ENCODE measurements at regions not wholly inside any gene's neighbourhood (a gene's known extent, or its start where the extent isn't known, plus 50 kb on each side); places are given as distances from the start of the nearest gene placed in this dataset.

- no peak for DNase-seq (ENCODE audit: low read depth)
Observed at GRCh38 chr1:239785576-239785975, 306.1 kb upstream of the FMN2 start.

- no peak for DNase-seq (ENCODE audit: low read depth)
Observed at GRCh38 chr1:239786464-239786863, 305.2 kb upstream of the FMN2 start.

GRCh38 chr1:239792157-239792556 lies 299.5 kb upstream of the FMN2 start:
- DNase-seq (ENCODE audit: low read depth) = no peak

- no peak for DNase-seq (ENCODE audit: low read depth)
Observed at GRCh38 chr1:239795304-239795703, 296.4 kb upstream of the FMN2 start.

GRCh38 chr1:239799617-239800016 lies 292.1 kb upstream of the FMN2 start:
- no peak for DNase-seq (ENCODE audit: low read depth)

GRCh38 chr1:239800861-239801260 lies 290.8 kb upstream of the FMN2 start:
- DNase-seq (ENCODE audit: low read depth) = no peak

GRCh38 chr1:239802275-239802674 lies 289.4 kb upstream of the FMN2 start:
- no peak for DNase-seq (ENCODE audit: low read depth)

- no peak for DNase-seq (ENCODE audit: low read depth)
Observed at GRCh38 chr1:239803781-239804180, 287.9 kb upstream of the FMN2 start.

GRCh38 chr1:239804266-239804665 lies 287.4 kb upstream of the FMN2 start:
- DNase-seq (ENCODE audit: low read depth) = no peak

GRCh38 chr1:239805042-239805441 lies 286.6 kb upstream of the FMN2 start:
- no peak for DNase-seq (ENCODE audit: low read depth)

GRCh38 chr1:239805851-239806772 lies 285.6 kb upstream of the FMN2 start:
- no peak for DNase-seq (ENCODE audit: low read depth)

GRCh38 chr1:239806897-239807296 lies 284.8 kb upstream of the FMN2 start:
- no peak for DNase-seq (ENCODE audit: low read depth)

- no peak for DNase-seq (ENCODE audit: low read depth)
Observed at GRCh38 chr1:239807361-239807760, 284.3 kb upstream of the FMN2 start.

GRCh38 chr1:239810061-239810481 lies 281.6 kb upstream of the FMN2 start:
- DNase-seq (ENCODE audit: low read depth) = no peak

- no peak for DNase-seq (ENCODE audit: low read depth)
Observed at GRCh38 chr1:239811211-239811885, 280.3 kb upstream of the FMN2 start.

- no peak for DNase-seq (ENCODE audit: low read depth)
Observed at GRCh38 chr1:239812580-239812979, 279.1 kb upstream of the FMN2 start.

- DNase-seq (ENCODE audit: low read depth) = no peak
Observed at GRCh38 chr1:239814306-239814881, 277.3 kb upstream of the FMN2 start.

GRCh38 chr1:239815074-239815473 lies 276.6 kb upstream of the FMN2 start:
- no peak for DNase-seq (ENCODE audit: low read depth)

GRCh38 chr1:239816081-239816782 lies 275.5 kb upstream of the FMN2 start:
- no peak for DNase-seq (ENCODE audit: low read depth)

GRCh38 chr1:239817276-239817675 lies 274.4 kb upstream of the FMN2 start:
- DNase-seq (ENCODE audit: low read depth) = no peak

GRCh38 chr1:239817801-239818200 lies 273.9 kb upstream of the FMN2 start:
- DNase-seq (ENCODE audit: low read depth) = no peak

- no peak for DNase-seq (ENCODE audit: low read depth)
Observed at GRCh38 chr1:239819096-239819495, 272.6 kb upstream of the FMN2 start.

All from activated T-cell treated with anti-CD3 and anti-CD28 coated beads for 1 hour (primary cell).